Thyroid gland (tissue), 4 donors: ENCODE measurements at regions not wholly inside any gene's neighbourhood (a gene's known extent, or its start where the extent isn't known, plus 50 kb on each side); places are given as distances from the start of the nearest gene placed in this dataset.
"Not testable (repeated sequence)": the region's sequence is repeated elsewhere in the genome, so short reads cannot be mapped to it uniquely, and the experiment has no call there.

Experiments used
- DNase-seq, 2 donors: peaks; one replicate each; pipeline ENCODE4 v3.0.0-alpha.2; 2019
- H3K27ac ChIP-seq, 3 donors: fragments of 200-600 bp; sonication (generic); 1 replicate in 2 of 3; 2 replicates in 1 of 3; pipeline ENCODE4 v1.5.1; 2016 to 2019; ENCODE audit warnings: mild to moderate bottlenecking in 1 of 3, moderate library complexity in 1 of 3
- H3K27me3 ChIP-seq: fragments of 200-600 bp; sonication (generic); one replicate; pipeline ENCODE4 v1.5.1; 2019
- H3K36me3 ChIP-seq, 2 donors: fragments of 200-600 bp; sonication (generic); one replicate each; pipeline ENCODE4 v1.5.1; 2016 to 2019
- H3K4me1 ChIP-seq, 2 donors: fragments of 200-600 bp; sonication (generic); one replicate each; pipeline ENCODE4 v1.5.1; 2017 to 2019
- H3K4me3 ChIP-seq, 3 donors: fragments of 200-600 bp; sonication (generic); replicated peaks in 1 of 3; 1 replicate in 2 of 3; 2 replicates in 1 of 3; pipeline ENCODE4 v1.5.1; 2016; ENCODE audit warnings: mild to moderate bottlenecking in 1 of 3
- H3K9me3 ChIP-seq: fragments of 200-600 bp; sonication (generic); one replicate; pipeline ENCODE4 v1.5.1; 2017
- POLR2A ChIP-seq, 2 donors: fragments of 450-650 bp; IDR thresholded peaks; one replicate each; pipeline ENCODE4 v1.6.1; 2017; ENCODE audit warnings: antibody characterized with exemption in 2 of 2, mild to moderate bottlenecking in 2 of 2, moderate library complexity in 1 of 2
- WGBS, 2 donors: methylation state at CpG; one replicate each; pipeline ENCODE4 v1.1.5; 2017; 5-methylcytosine and 5-hydroxymethylcytosine counted together
- intact Hi-C: fragments of 100-400 bp; cut with DNase I; formaldehyde crosslinking; loops from one replicate; pipeline ENCODE4 v1.15.1; 2023
- TF ChIP-seq, protein P1 (sequence below), 6 experiments: fragments of 200-600 bp in 3 of 6; fragments of 450-650 bp in 3 of 6; sonication (generic) in 3 of 6; IDR thresholded peaks; one replicate each; pipeline ENCODE4 v1.5.1; 2016 to 2019; ENCODE audit warnings: antibody characterized with exemption in 6 of 6, mild to moderate bottlenecking in 2 of 6, inconsistent platforms in 1 of 6, moderate library complexity in 1 of 6

DNA sequence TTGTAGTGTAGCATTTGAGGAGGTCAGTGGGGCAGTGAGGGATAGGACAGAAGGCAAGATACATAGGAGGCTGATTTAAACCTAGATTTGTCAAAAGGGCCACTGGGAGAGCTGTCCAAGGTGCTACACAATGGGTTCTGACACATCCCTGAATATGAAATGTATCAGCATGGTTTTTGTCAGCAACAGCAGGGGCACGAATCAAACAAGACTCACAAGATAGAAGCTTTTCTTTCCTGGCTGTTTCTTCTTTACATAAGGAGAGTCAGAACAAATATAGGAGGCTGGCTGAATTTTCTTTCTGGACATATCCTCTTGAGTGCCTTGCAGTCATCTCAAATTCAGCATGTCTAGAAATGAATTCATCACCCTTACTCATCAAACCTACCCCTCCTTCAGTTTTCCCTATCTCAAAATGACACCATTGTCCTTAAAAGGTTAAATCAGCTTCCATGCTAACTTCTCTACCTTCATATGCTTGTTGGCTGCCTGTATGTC lies 130.5 kb downstream of the NPIPB5 start:
- Histone ChIP-seq H3K27me3 (no peaks in the 10 kb centered on the region), H3K27ac (no peak overlapping the region), H3K4me1 (no peaks in the 10 kb centered on the region), H3K4me3 (no peak overlapping the region), H3K36me3 (no peaks in the 10 kb centered on the region), H3K9me3 (no peaks in the 10 kb centered on the region)
- no peak for DNase-seq
- TF ChIP-seq POLR2A (IDR thresholded peaks at IDR 0.05), result no peak
- intact Hi-C loops, result no loop called here
- 33 to 54% methylated on average over 1 of the region's 1 CpG for WGBS, 2 donors

DNA sequence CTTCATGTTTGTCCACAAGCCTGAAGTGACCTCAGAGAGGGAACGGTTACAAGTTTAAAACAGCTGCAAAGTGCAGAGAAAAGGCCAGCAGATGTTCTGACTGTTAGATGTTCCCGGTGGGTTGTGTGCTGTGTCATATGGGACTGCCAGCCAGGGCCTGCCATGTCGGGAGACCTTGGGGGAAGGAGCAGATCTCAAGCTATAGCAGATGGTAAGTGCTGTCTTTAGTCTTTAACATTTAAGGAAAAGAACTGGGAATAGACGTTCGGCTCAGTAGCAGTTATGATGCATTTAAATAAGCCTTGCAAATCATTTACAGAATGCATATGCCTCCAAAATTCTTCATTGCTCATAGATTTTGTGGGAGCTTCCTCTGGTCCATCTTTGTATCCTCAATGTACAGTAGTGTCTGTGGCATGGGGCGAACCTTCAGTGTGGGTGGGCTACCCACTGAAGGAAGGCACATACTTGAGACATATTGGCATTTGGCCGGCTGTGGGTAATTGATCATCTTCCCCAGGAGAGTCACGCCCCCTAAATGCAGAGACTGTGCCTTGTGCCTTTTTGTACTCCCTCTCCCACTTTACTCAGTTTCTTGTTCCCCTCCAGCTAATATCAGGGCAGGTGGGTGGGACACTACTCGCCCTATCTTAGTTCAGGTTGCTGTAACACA lies 131.9 kb downstream of the NPIPB5 start:
- WGBS, 2 donors, result 69 to 70% methylated on average over 9 of the region's 9 CpGs
- DNase-seq, result no peak
- Histone ChIP-seq H3K9me3 (no peaks in the 10 kb centered on the region), H3K4me1 (no peaks in the 10 kb centered on the region), H3K27me3 (no peaks in the 10 kb centered on the region), H3K4me3 (no peak overlapping the region), H3K27ac (no peak overlapping the region), H3K36me3 (no peaks in the 10 kb centered on the region)
- intact Hi-C loops, result no loop called here
- TF ChIP-seq, protein P1, sequence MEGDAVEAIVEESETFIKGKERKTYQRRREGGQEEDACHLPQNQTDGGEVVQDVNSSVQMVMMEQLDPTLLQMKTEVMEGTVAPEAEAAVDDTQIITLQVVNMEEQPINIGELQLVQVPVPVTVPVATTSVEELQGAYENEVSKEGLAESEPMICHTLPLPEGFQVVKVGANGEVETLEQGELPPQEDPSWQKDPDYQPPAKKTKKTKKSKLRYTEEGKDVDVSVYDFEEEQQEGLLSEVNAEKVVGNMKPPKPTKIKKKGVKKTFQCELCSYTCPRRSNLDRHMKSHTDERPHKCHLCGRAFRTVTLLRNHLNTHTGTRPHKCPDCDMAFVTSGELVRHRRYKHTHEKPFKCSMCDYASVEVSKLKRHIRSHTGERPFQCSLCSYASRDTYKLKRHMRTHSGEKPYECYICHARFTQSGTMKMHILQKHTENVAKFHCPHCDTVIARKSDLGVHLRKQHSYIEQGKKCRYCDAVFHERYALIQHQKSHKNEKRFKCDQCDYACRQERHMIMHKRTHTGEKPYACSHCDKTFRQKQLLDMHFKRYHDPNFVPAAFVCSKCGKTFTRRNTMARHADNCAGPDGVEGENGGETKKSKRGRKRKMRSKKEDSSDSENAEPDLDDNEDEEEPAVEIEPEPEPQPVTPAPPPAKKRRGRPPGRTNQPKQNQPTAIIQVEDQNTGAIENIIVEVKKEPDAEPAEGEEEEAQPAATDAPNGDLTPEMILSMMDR (IDR thresholded peaks at IDR 0.05), result no peak
- no peak for TF ChIP-seq POLR2A (IDR thresholded peaks at IDR 0.05)

DNA sequence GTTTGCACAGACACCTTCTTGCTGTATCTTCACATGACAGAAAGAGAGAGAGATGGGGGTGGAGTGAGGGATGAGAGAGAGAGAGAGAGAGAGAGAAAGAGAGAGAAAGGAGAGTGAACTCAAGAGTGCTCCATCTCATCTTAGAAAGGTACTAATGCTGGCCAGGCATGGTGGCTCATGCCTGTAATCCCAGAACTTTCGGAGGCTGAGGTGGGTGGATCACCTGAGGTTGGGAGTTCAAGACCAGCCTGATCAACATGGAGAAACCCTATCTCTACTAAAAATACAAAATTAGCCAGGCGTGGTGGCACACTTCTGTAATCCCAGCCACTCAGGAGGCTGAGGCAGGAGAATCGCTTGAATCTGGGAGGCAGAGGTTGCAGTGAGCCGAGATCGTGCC lies 132.5 kb downstream of the NPIPB5 start:
- H3K9me3 ChIP-seq, intact Hi-C loops, DNase-seq, H3K27ac ChIP-seq, H3K4me3 ChIP-seq, H3K4me1 ChIP-seq, H3K36me3 ChIP-seq, H3K27me3 ChIP-seq: not testable (repeated sequence)
- WGBS, 2 donors, result 88 to 95% methylated on average over 5 of the region's 5 CpGs

DNA sequence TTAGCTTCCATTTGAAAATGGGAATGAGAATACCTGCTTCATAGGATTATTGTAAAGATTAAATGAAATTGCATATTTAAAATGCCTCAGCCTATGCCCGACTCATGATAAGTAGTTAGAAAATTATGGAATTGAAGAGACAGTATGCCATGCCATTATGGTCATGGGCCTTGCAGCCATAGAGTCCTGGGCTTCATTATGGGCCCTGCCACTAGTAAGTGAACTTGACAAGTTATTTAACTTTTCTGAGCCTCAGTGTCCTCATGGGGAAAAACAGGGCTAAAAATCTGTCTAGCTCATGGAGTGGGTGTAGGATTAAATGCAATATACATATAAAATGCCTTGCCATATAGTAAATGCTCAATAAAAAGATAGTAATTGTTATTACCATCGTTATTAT lies 133.2 kb downstream of the NPIPB5 start:
- Histone ChIP-seq H3K9me3 (no peaks in the 10 kb centered on the region), H3K27ac (no peak overlapping the region), H3K4me1 (no peaks in the 10 kb centered on the region), H3K27me3 (no peaks in the 10 kb centered on the region), H3K4me3 (no peak overlapping the region), H3K36me3 (no peaks in the 10 kb centered on the region)
- DNase-seq, result no peak
- 80% methylated on average over 2 of the region's 2 CpGs for WGBS, 2 donors
- TF ChIP-seq POLR2A (IDR thresholded peaks at IDR 0.05), result no peak
- TF ChIP-seq, protein P1 (IDR thresholded peaks at IDR 0.05), result no peak
- intact Hi-C loops, result no loop called here

DNA sequence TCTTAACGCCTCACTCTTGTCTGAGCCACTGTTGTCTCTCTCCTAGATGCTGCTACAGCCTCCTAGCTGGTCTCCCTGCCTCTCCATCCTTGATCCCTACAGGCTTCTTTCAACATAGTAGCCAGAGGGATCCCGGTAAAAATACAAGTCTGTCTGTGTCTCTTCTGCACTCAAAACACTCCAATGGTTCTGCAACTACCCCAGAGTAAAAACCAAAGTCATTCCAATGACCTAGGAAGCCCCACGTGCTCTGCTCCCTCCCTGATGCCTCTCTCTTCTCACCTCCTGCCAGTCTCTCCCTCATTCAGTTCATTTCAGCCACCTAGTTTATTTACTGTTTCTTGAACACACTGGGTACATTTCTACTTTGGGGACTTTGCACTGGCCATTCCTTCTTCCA lies 135.2 kb downstream of the NPIPB5 start:
- no peak overlapping the region for H3K27ac ChIP-seq
- TF ChIP-seq POLR2A (IDR thresholded peaks at IDR 0.05), result no peak
- TF ChIP-seq, protein P1 (IDR thresholded peaks at IDR 0.05), result no peak
- no peaks in the 10 kb centered on the region for H3K36me3 ChIP-seq
- no peaks in the 10 kb centered on the region for H3K27me3 ChIP-seq
- no peaks in the 10 kb centered on the region for H3K4me1 ChIP-seq
- H3K9me3 ChIP-seq, result no peaks in the 10 kb centered on the region
- DNase-seq, result no peak
- H3K4me3 ChIP-seq, result no peak overlapping the region
- WGBS, 2 donors, result 59 to 65% methylated on average over 3 of the region's 3 CpGs
- intact Hi-C loops, result no loop called here

DNA sequence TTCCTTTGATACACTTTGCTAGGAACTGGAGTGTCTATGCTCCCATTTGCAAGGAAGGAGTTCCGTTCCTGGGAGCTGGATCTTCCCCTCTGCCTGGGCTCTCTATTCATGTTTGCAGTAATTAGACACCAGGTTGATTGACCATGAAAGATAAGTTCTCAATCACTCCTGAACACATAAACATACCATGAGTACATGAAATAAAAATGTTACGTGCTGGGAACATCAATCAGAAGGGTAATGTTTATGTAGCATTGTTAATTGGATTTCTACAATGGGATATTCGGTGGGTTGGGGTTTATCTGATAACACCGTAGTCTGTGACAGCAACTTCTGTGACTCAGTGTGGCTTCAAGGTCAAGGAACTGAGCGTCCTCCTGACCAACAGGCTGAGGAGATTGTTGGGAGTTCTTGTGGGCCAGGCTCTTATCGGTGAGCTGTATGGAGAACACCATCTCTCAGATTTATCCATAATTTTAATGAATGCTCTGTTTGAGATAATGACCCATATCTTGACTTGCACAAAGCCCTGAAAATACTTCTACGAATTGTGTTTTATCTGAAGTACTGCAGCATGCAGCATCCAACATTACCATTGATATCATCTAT lies 136.4 kb downstream of the NPIPB5 start:
- intact Hi-C loops, result no loop called here
- no peak for DNase-seq
- WGBS, 2 donors, result 68 to 70% methylated on average over 7 of the region's 7 CpGs

More for the DNA sequence above, 136.4 kb downstream of the NPIPB5 start:
- TF ChIP-seq POLR2A (IDR thresholded peaks at IDR 0.05), result no peak
- TF ChIP-seq, protein P1 (IDR thresholded peaks at IDR 0.05), result no peak
- Histone ChIP-seq H3K27me3 (no peaks in the 10 kb centered on the region), H3K27ac (no peak overlapping the region), H3K4me1 (no peaks in the 10 kb centered on the region), H3K36me3 (no peaks in the 10 kb centered on the region), H3K9me3 (no peaks in the 10 kb centered on the region), H3K4me3 (no peak overlapping the region)
